CMK (cell line): ENCODE measurements at regions not wholly inside any gene's neighbourhood (a gene's known extent, or its start where the extent isn't known, plus 50 kb on each side); places are given as distances from the start of the nearest gene placed in this dataset.
"Not testable (repeated sequence)": the region's sequence is repeated elsewhere in the genome, so short reads cannot be mapped to it uniquely, and the experiment has no call there.

Source experiments
- DNase-seq: peaks from one replicate; pipeline ENCODE4 v3.0.0-alpha.2; 2010; ENCODE audit warnings: low read depth

GRCh38 chr7:13092708-13093005 lies 405.2 kb downstream of the ARL4A start:
- no peak for DNase-seq

GRCh38 chr7:13093160-13093559 lies 405.7 kb downstream of the ARL4A start:
- no peak for DNase-seq

GRCh38 chr7:13097499-13097898 lies 410.1 kb downstream of the ARL4A start:
- DNase-seq, result no peak

DNA sequence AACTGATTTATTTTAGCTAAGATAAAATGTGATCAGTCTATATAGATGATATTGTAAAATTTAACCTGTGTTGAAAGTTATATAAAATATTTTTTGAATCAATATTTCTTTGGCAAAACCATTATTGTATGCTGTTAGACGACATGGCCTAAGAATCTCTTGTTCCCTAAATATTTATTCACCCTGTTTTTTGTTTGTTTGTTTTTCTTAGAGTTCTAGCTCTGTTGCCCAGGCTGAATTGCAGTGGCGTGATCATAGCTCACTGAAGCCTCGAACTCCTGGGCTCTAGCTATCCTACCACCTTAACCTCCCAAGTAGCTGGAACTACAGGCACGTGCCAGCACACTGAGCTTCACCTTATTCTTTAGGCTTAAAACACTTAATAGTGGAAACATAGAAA lies 410.7 kb downstream of the ARL4A start:
- DNase-seq, result no peak

GRCh38 chr7:13099154-13099795 lies 411.8 kb downstream of the ARL4A start:
- DNase-seq, result no peak

- no peak for DNase-seq
Measured at GRCh38 chr7:13104128-13104527, 416.7 kb downstream of the ARL4A start.

DNA sequence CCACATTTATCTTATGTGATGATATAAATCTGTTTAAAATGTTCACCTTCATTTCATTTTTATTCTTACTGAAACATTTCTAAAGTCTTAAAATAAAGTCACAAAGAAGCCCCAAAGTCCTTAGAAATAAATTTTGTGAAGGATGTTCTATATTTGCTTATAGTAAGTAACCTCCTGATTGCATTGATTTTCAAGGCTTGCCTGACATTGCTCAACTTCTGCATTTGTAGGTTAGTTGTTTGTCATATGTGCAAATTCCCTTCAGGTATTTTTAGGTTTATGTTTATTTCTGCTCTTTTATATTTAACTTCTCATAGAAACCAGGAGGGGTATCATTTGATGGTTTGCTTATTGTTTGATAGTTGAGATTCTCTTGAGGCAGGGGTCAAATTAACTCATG lies 417.8 kb downstream of the ARL4A start:
- DNase-seq, result no peak

DNA sequence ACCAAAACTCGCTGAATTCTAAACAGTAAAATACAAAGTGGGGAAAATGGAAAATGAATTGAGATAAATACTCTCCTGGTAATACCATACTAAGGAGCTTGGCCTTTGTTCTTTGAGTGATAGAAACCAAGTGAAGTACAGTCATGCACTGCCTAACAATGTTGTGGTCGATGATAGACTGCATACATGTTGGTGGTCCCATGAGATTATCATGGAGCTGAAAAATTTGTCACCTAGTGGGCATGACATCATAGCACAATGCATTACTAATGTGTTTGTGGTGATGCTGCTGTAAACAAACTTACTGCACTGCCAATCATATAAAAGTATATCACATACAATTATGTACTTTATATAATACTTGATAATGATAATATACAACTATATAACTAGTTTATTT lies 419.1 kb downstream of the ARL4A start:
- no peak for DNase-seq

GRCh38 chr7:13107291-13107690 lies 419.9 kb downstream of the ARL4A start:
- no peak for DNase-seq

- no peak for DNase-seq
Measured at GRCh38 chr7:13108061-13108460, 420.6 kb downstream of the ARL4A start.

DNA sequence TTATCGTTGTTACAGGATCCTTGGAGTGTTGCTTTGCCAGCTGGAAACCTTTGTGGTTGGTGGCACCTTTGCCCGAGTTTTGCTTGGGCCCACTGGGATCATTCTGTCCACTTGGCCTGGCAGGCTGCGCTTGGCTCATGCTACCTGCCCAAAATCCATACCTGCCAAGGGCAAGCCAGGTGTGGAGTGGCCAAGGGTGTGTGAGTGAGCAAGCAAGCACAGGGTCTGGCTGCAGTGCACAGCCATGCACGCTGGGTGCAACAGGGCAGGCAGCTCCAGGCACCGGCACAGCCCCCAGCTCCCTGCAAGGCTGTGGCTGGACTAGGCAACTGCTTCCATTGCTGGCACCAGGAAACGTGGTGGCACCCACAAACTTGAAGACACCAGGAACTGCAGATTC lies 421.8 kb downstream of the ARL4A start:
- DNase-seq, result no peak

- DNase-seq, result no peak
Measured at GRCh38 chr7:13110107-13110506, 422.7 kb downstream of the ARL4A start.

GRCh38 chr7:13111230-13111629 lies 423.8 kb downstream of the ARL4A start:
- DNase-seq, result no peak

DNA sequence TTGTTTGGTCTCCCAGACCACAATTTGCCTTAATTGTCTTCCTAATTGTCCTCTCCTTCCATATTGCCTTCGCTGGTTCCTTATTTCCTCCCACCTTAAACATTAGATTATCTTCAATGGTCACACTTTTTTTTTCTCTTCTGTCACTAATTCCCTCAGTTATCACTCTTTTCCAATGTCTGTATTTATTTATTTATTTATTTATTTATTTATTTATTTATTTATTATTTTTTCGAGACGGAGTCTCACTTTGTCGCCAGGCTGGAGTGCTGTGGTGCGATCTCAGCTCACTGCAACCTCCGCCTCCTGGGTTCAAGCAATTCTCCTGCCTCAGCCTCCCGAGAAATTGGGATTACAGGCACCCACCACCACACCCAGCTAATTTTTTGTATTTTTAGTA lies 426.8 kb downstream of the ARL4A start:
- not testable (repeated sequence) for DNase-seq

- DNase-seq, result no peak
Measured at GRCh38 chr7:13115157-13115772, 427.8 kb downstream of the ARL4A start.

- DNase-seq, result no peak
Measured at GRCh38 chr7:13115855-13116254, 428.4 kb downstream of the ARL4A start.

DNA sequence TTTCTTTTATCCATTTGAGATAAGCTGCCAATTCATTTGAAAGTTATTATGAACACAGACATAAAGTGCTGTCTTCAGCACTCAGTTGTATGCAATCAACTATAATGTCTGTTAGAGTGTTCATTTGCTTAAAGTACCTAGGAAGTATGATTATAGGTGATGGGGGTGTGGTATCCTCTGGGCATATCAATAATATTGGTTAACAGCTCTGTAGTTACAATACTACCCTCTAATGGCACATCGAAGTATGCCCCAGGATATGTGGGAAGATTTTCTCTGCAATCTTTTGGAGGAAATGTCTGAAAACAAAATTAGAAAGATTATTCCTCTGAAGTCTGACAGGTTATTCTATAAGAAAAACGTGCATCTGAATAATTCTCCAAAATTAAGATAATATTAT lies 429.7 kb downstream of the ARL4A start:
- no peak for DNase-seq

GRCh38 chr7:13117592-13117991 lies 430.2 kb downstream of the ARL4A start:
- no peak for DNase-seq

- not testable (repeated sequence) for DNase-seq
Measured at GRCh38 chr7:13124629-13125028, 437.2 kb downstream of the ARL4A start.

DNA sequence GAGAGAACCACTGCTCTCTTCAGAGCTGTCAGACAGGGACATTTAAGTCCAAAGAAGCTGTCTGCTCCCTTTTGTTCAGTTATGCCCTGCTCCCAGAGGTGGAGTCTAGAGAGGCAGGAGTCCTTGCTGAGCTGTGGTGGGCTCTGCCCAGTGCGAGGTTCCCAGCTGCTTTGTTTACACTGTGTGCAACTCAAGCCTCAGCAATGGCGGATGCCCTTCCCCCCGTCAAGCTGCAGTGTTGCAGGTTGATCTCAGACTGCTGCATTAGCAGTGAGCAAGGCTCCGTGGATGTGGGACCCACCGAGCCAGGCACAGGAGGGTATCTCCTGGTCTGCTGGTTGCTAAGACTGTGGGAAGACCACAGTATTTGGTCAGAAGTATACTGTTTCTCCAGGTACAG lies 438.9 kb downstream of the ARL4A start:
- DNase-seq, result no peak

- DNase-seq, result no peak
Measured at GRCh38 chr7:13130321-13130720, 442.9 kb downstream of the ARL4A start.

GRCh38 chr7:13130906-13131305 lies 443.5 kb downstream of the ARL4A start:
- DNase-seq, result not testable (repeated sequence)

- DNase-seq, result no peak
Measured at GRCh38 chr7:13132314-13132713, 444.9 kb downstream of the ARL4A start.

DNA sequence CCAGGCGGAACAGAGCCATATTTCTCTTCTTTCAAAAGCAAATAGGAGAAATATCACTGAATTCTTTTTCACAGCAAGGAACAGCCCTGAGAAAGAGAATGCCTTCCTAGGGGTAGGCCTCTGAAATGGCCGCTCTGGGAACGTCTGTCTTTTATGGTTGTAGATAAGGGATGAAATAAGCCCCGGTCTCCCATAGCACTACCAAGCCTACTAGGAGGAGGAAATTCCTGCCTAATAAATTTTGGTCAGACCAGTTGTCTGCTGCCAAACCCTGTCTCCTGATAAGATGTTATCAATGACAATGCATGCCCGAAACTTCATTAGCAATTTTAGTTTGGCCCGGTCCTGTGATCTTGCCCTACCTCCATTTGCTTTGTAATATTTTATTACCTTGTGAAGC lies 448.9 kb downstream of the ARL4A start:
- DNase-seq, result not testable (repeated sequence)
